ENCODE measurements at regions not wholly inside any gene's neighbourhood (a gene's known extent, or its start where the extent isn't known, plus 50 kb on each side); places are given as distances from the start of the nearest gene placed in this dataset.

DNA sequence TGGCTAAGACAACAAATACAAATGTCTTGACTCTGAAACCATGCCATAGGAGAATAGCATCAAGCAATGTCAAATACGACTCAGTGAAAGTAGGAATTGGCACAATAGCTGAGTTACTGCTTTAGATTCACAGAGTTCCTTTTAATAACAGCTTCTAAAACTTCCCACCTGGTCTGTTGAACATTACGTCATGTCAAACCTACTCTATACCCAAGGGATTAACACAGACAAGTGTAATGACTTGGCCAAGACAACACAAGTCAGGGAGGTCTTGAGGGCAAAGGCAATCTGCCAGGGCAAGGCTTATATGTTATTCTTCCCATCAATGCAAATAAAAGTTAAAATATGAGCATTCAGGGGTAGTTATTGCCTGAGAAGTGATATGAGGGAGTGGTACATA lies 265.1 kb upstream of the PRDM1 start:
- no peaks in the 10 kb centered on the region for H3K79me2 ChIP-seq (ENCODE audit: control insufficient read depth, insufficient read depth, low read length)
- TF ChIP-seq MYC (IDR thresholded peaks at IDR 0.05; ENCODE audit: low read depth, low read length) (no peak), EZH2 (IDR thresholded peaks at IDR 0.05; ENCODE audit: borderline replicate concordance, low read depth, low read length, severe bottlenecking) (no peak)
- H3K27ac ChIP-seq (ENCODE audit: insufficient read depth, low read depth, low read length), result no peak overlapping the region
- no peaks in the 10 kb centered on the region for H3K9me1 ChIP-seq (replicated peaks; ENCODE audit: control insufficient read depth, extremely low read depth, insufficient read depth, low read length)
- CTCF ChIA-PET, result no interaction called here
- POLR2A ChIA-PET, result no interaction called here
- H2AFZ ChIP-seq (ENCODE audit: low read depth, low read length), result no peak overlapping the region
- no peaks in the 10 kb centered on the region for H4K20me1 ChIP-seq (replicated peaks; ENCODE audit: control insufficient read depth, extremely low read depth, insufficient read depth, low read length)
- intact Hi-C loops (cut with micrococcal nuclease) (no loop called here), dilution Hi-C loops (cut with MboI; ENCODE audit: extremely low pct_ligation_motif_present, low sequenced_read_pairs) (no loop called here)
- no peaks in the 10 kb centered on the region for H3K27me3 ChIP-seq (ENCODE audit: control insufficient read depth in 2 of 2, insufficient read depth in 2 of 2, low read length in 2 of 2)
- no peak overlapping the region for H3K9ac ChIP-seq (replicated peaks; ENCODE audit: extremely low read depth, insufficient read depth, low read length)
- no peak overlapping the region for H3K4me3 ChIP-seq (replicated peaks in 1 of 3; ENCODE audit: insufficient read depth in 1 of 3, low read depth in 1 of 3, low read length in 3 of 3)
- H3K9me3 ChIP-seq (replicated peaks; ENCODE audit: control insufficient read depth, insufficient read depth, low read length), result no peaks in the 10 kb centered on the region
- H3K4me2 ChIP-seq (ENCODE audit: insufficient read depth, low read length), result no peak overlapping the region
- H3K36me3 ChIP-seq (ENCODE audit: control insufficient read depth in 2 of 2, extremely low read depth in 1 of 2, insufficient read depth in 2 of 2, low read length in 2 of 2), result no peaks in the 10 kb centered on the region
- DNase-seq (ENCODE audit: low read depth, low spot score), result no peak
- no peak for FAIRE-seq
- BruUV-seq (replicated peaks), result no TSS peak
- H3K4me1 ChIP-seq (ENCODE audit: control insufficient read depth, extremely low read depth, insufficient read depth, low read length), result no peaks in the 10 kb centered on the region

DNA sequence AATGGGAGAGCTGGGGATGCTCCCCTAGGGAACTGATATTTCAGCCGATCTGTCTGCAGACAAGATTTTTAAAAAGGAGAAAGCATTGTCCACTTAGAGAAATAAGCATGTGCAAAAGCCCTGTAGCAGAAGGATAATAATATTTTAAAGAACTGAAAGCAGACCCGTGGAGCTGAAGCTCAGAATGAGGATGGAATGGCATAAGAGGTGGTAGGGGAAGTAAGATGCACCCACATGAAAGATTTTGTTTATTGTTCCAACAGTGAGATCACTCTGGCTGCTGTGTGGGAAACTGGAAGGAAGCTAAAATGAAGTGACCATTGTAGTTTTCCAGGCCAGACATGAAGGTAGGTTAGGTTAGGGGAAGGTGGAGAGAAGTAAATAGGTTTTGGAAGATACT lies 266.4 kb upstream of the PRDM1 start:
- Histone ChIP-seq H3K4me1 (ENCODE audit: control insufficient read depth, extremely low read depth, insufficient read depth, low read length) (no peaks in the 10 kb centered on the region), H3K9me1 (replicated peaks; ENCODE audit: control insufficient read depth, extremely low read depth, insufficient read depth, low read length) (no peaks in the 10 kb centered on the region), H3K9ac (replicated peaks; ENCODE audit: extremely low read depth, insufficient read depth, low read length) (no peak overlapping the region), H3K79me2 (ENCODE audit: control insufficient read depth, insufficient read depth, low read length) (no peaks in the 10 kb centered on the region), H3K36me3 (ENCODE audit: control insufficient read depth in 2 of 2, extremely low read depth in 1 of 2, insufficient read depth in 2 of 2, low read length in 2 of 2) (no peaks in the 10 kb centered on the region), H4K20me1 (replicated peaks; ENCODE audit: control insufficient read depth, extremely low read depth, insufficient read depth, low read length) (no peaks in the 10 kb centered on the region), H2AFZ (ENCODE audit: low read depth, low read length) (no peak overlapping the region), H3K9me3 (replicated peaks; ENCODE audit: control insufficient read depth, insufficient read depth, low read length) (no peaks in the 10 kb centered on the region), H3K27ac (ENCODE audit: insufficient read depth, low read depth, low read length) (no peak overlapping the region), H3K27me3 (ENCODE audit: control insufficient read depth in 2 of 2, insufficient read depth in 2 of 2, low read length in 2 of 2) (no peaks in the 10 kb centered on the region), H3K4me2 (ENCODE audit: insufficient read depth, low read length) (no peak overlapping the region), H3K4me3 (replicated peaks in 1 of 3; ENCODE audit: insufficient read depth in 1 of 3, low read depth in 1 of 3, low read length in 3 of 3) (no peak overlapping the region)
- intact Hi-C loops (cut with micrococcal nuclease) (no loop called here), dilution Hi-C loops (cut with MboI; ENCODE audit: extremely low pct_ligation_motif_present, low sequenced_read_pairs) (no loop called here)
- ChIA-PET CTCF (no interaction called here), POLR2A (no interaction called here)
- BruUV-seq (replicated peaks), result no TSS peak
- no peak for FAIRE-seq
- TF ChIP-seq EZH2 (IDR thresholded peaks at IDR 0.05; ENCODE audit: borderline replicate concordance, low read depth, low read length, severe bottlenecking) (no peak), POLR2AphosphoS5 (IDR thresholded peaks at IDR 0.05; ENCODE audit: insufficient read depth, low read depth, low read length) (no peak), JUN (IDR thresholded peaks at IDR 0.05; ENCODE audit: borderline replicate concordance, insufficient read depth, insufficient read length, low read depth) (no peak), GATA2 (IDR thresholded peaks at IDR 0.05; ENCODE audit: insufficient read depth, insufficient read length, low read depth, low read length) (no peak), FOS (IDR thresholded peaks at IDR 0.05; ENCODE audit: borderline replicate concordance, insufficient read depth, low read length) (no peak)
- TF ChIP-seq, protein P1, sequence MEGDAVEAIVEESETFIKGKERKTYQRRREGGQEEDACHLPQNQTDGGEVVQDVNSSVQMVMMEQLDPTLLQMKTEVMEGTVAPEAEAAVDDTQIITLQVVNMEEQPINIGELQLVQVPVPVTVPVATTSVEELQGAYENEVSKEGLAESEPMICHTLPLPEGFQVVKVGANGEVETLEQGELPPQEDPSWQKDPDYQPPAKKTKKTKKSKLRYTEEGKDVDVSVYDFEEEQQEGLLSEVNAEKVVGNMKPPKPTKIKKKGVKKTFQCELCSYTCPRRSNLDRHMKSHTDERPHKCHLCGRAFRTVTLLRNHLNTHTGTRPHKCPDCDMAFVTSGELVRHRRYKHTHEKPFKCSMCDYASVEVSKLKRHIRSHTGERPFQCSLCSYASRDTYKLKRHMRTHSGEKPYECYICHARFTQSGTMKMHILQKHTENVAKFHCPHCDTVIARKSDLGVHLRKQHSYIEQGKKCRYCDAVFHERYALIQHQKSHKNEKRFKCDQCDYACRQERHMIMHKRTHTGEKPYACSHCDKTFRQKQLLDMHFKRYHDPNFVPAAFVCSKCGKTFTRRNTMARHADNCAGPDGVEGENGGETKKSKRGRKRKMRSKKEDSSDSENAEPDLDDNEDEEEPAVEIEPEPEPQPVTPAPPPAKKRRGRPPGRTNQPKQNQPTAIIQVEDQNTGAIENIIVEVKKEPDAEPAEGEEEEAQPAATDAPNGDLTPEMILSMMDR (IDR thresholded peaks at IDR 0.05; ENCODE audit: extremely low read depth in 1 of 2, insufficient read depth in 1 of 2, low read depth in 1 of 2, low read length in 2 of 2), result no peak
- TF ChIP-seq, protein P2, sequence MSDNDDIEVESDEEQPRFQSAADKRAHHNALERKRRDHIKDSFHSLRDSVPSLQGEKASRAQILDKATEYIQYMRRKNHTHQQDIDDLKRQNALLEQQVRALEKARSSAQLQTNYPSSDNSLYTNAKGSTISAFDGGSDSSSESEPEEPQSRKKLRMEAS (IDR thresholded peaks at IDR 0.05; ENCODE audit: insufficient read depth, insufficient read length), result no peak
- DNase-seq (ENCODE audit: low read depth, low spot score), result no peak
